Panc1 (cell line): ENCODE measurements at regions not wholly inside any gene's neighbourhood (a gene's known extent, or its start where the extent isn't known, plus 50 kb on each side); places are given as distances from the start of the nearest gene placed in this dataset.

Source experiments
- ATAC-seq: fragments of 200-7000 bp; cut with Tn5 transposase; 2 replicates; pipeline ENCODE4 v1.9.1; 2020; ENCODE audit warnings: mild to moderate bottlenecking, moderate library complexity
- BruUV-seq: library from RNA; stranded (reverse); fragments of 400-500 nt; replicated peaks from 2 replicates; lab custom pipeline; 2021; lab: Mats Ljungman, UMichigan
- CTCF ChIA-PET: fragments of 300-600 bp; sonication (Branson Sonifier 250); formaldehyde crosslinking; loops from one replicate; lab custom pipeline; 2022; ENCODE audit warnings: antibody characterized with exemption; lab: Charles Lee
- POLR2A ChIA-PET: fragments of 300-600 bp; sonication (Branson Sonifier 250); formaldehyde crosslinking; loops from one replicate; lab custom pipeline; 2022; ENCODE audit warnings: antibody characterized with exemption; lab: Charles Lee
- DNase-seq: peaks from one replicate; pipeline ENCODE4 v3.0.0-alpha.2; 2010; ENCODE audit warnings: low read depth, low spot score
- H3K27ac ChIP-seq: 2 replicates; pipeline ENCODE4 v1.5.1; 2011; ENCODE audit warnings: mild to moderate bottlenecking, low read length, inconsistent platforms
- H3K27me3 ChIP-seq: fragments of 200-500 bp; sonication (Bioruptor generic); 2 replicates; pipeline ENCODE4 v1.6.0; 2014; ENCODE audit warnings: low read length, inconsistent platforms; ENCODE audit not compliant: control insufficient read depth, insufficient read depth
- H3K36me3 ChIP-seq: fragments of 200-500 bp; sonication (Bioruptor generic); 2 replicates; pipeline ENCODE4 v1.5.1; 2014; ENCODE audit warnings: inconsistent platforms, mild to moderate bottlenecking, low read length, moderate library complexity; ENCODE audit not compliant: control insufficient read depth, insufficient read depth
- H3K4me1 ChIP-seq: 2 replicates; pipeline ENCODE4 v1.5.1; 2011; ENCODE audit warnings: inconsistent platforms, mild to moderate bottlenecking, low read length, moderate library complexity; ENCODE audit not compliant: control insufficient read depth, insufficient read depth
- H3K4me3 ChIP-seq, 2 experiments: 2 replicates each; pipeline ENCODE4 v1.5.1; 2011 to 2012; ENCODE audit warnings: low read depth in 2 of 2, low read length in 2 of 2, mild to moderate bottlenecking in 2 of 2, inconsistent platforms in 1 of 2, moderate library complexity in 1 of 2
- H3K9me3 ChIP-seq: fragments of 200-500 bp; sonication (Bioruptor generic); 2 replicates; pipeline ENCODE4 v1.5.1; 2014; ENCODE audit warnings: low read depth, mild to moderate bottlenecking, inconsistent platforms, low read length, moderate library complexity; ENCODE audit not compliant: control insufficient read depth, insufficient read depth
- CTCF ChIP-seq: fragments of 450-650 bp; IDR thresholded peaks from 2 replicates; pipeline ENCODE4 v1.5.1; 2017; ENCODE audit warnings: mild to moderate bottlenecking
- POLR2AphosphoS5 ChIP-seq: IDR thresholded peaks from 2 replicates; pipeline ENCODE4 v1.6.1; 2012; ENCODE audit warnings: mild to moderate bottlenecking, low read depth, low read length, moderate library complexity
- REST ChIP-seq, 2 experiments: IDR thresholded peaks; 2 replicates each; pipeline ENCODE4 v1.6.1; 2011 to 2012; ENCODE audit warnings: low read depth in 2 of 2, control low read depth in 1 of 2, low read length in 1 of 2, mild to moderate bottlenecking in 1 of 2, moderate library complexity in 1 of 2; ENCODE audit not compliant: insufficient read depth in 1 of 2
- SIN3A ChIP-seq: IDR thresholded peaks from 2 replicates; pipeline ENCODE4 v1.6.1; 2012; ENCODE audit warnings: low read depth, mild to moderate bottlenecking, low read length, moderate library complexity, borderline replicate concordance; ENCODE audit not compliant: insufficient read depth
- TCF7L2 ChIP-seq: IDR thresholded peaks from 2 replicates; pipeline ENCODE4 v1.6.1; 2011; ENCODE audit warnings: mild to moderate bottlenecking, low read depth, low read length, inconsistent platforms
- in situ Hi-C: cut with HindIII; loops from 2 replicates; pipeline ENCODE4 v1.10.0; 2016; ENCODE audit warnings: low sequenced_read_pairs, low pct_unique_long_range_greater_than_20kb
- intact Hi-C: fragments of 100-400 bp; cut with micrococcal nuclease; formaldehyde crosslinking; loops from one replicate; pipeline ENCODE4 v1.10.0; 2022; ENCODE audit not compliant: unreplicated experiment

GRCh38 chr4:119733431-119733830, 104.8 kb upstream of the PDE5A start:
- intact Hi-C loops (no loop called here), in situ Hi-C loops (no loop called here)
- Histone ChIP-seq H3K36me3 (no peaks in the 10 kb centered on the region), H3K4me3 (no peak overlapping the region), H3K9me3 (peaks cover 11% of the 10 kb centered on the region; the same call in 1 of the 2 replicates), H3K4me1 (peaks cover 32% of the 10 kb centered on the region), H3K27me3 (no peaks in the 10 kb centered on the region), H3K27ac (peak overlapping the region; percentile 98)
- TF ChIP-seq TCF7L2 (no peak), REST (IDR thresholded peaks at IDR 0.05; ENCODE audit: insufficient read depth in 1 of 2, low read depth in 2 of 2, low read length in 1 of 2) (no peak), SIN3A (no peak), CTCF (no peak), POLR2AphosphoS5 (no peak)
- DNase-seq: no peak
- ChIA-PET POLR2A (no interaction called here), CTCF (no interaction called here)
- ATAC-seq: no peak
- BruUV-seq: no TSS peak

- intact Hi-C loops (loop anchor here (2.0 kb wide), 1 partner anchor 103 kb away; the partner anchor contains the start of gene PDE5A), in situ Hi-C loops (no loop called here)
- BruUV-seq: no TSS peak
- DNase-seq (no peak), ATAC-seq (no peak)
- TF ChIP-seq REST (IDR thresholded peaks at IDR 0.05; ENCODE audit: insufficient read depth in 1 of 2, low read depth in 2 of 2, low read length in 1 of 2) (no peak), POLR2AphosphoS5 (no peak), CTCF (no peak), TCF7L2 (no peak), SIN3A (no peak)
- peaks cover 15% of the 10 kb centered on the region; the same call in 1 of the 2 replicates for H3K9me3 ChIP-seq
- ChIA-PET POLR2A (no interaction called here), CTCF (no interaction called here)
- no peaks in the 10 kb centered on the region for H3K27me3 ChIP-seq
- H3K4me1 ChIP-seq: peaks cover 32% of the 10 kb centered on the region
- no peak overlapping the region for H3K4me3 ChIP-seq
- peak overlapping the region; percentile 98 for H3K27ac ChIP-seq
- no peaks in the 10 kb centered on the region for H3K36me3 ChIP-seq
Measured at GRCh38 chr4:119731778-119732177, 103.2 kb upstream of the PDE5A start.
